ENCODE measurements at regions not wholly inside any gene's neighbourhood (a gene's known extent, or its start where the extent isn't known, plus 50 kb on each side); places are given as distances from the start of the nearest gene placed in this dataset.

GRCh38 chr15:38904298-38904697, 339.7 kb upstream of the RASGRP1 start:
- TF ChIP-seq CTCF (IDR thresholded peaks at IDR 0.05): no peak
- Mint-ChIP-seq H3K27me3 (ENCODE audit: unreplicated experiment) (no peaks in the 10 kb centered on the region), H3K4me3 (ENCODE audit: unreplicated experiment) (no peak overlapping the region), H3K9me3 (ENCODE audit: unreplicated experiment) (peaks cover 31% of the 10 kb centered on the region), H3K27ac (ENCODE audit: unreplicated experiment) (no peak overlapping the region), H3K4me1 (ENCODE audit: unreplicated experiment) (peaks cover 8% of the 10 kb centered on the region), H3K36me3 (ENCODE audit: unreplicated experiment) (peaks cover 6% of the 10 kb centered on the region)
- DNase-seq (ENCODE audit: extremely low spot score, unreplicated experiment): no peak

- TF ChIP-seq CTCF (IDR thresholded peaks at IDR 0.05): no peak
- Mint-ChIP-seq H3K27me3 (ENCODE audit: unreplicated experiment) (no peaks in the 10 kb centered on the region), H3K27ac (ENCODE audit: unreplicated experiment) (no peak overlapping the region), H3K4me3 (ENCODE audit: unreplicated experiment) (no peak overlapping the region), H3K9me3 (ENCODE audit: unreplicated experiment) (peaks cover 44% of the 10 kb centered on the region), H3K4me1 (ENCODE audit: unreplicated experiment) (peaks cover 4% of the 10 kb centered on the region), H3K36me3 (ENCODE audit: unreplicated experiment) (peaks cover 6% of the 10 kb centered on the region)
- DNase-seq (ENCODE audit: extremely low spot score, unreplicated experiment): no peak
Measured at GRCh38 chr15:38905632-38906031, 341.0 kb upstream of the RASGRP1 start.

- Mint-ChIP-seq H3K4me1 (ENCODE audit: unreplicated experiment) (no peaks in the 10 kb centered on the region), H3K36me3 (ENCODE audit: unreplicated experiment) (no peaks in the 10 kb centered on the region), H3K27ac (ENCODE audit: unreplicated experiment) (no peak overlapping the region), H3K27me3 (ENCODE audit: unreplicated experiment) (no peaks in the 10 kb centered on the region), H3K9me3 (ENCODE audit: unreplicated experiment) (no peaks in the 10 kb centered on the region), H3K4me3 (ENCODE audit: unreplicated experiment) (no peak overlapping the region)
- no peak for DNase-seq (ENCODE audit: extremely low spot score, unreplicated experiment)
- TF ChIP-seq CTCF (IDR thresholded peaks at IDR 0.05): no peak
Measured at GRCh38 chr15:38920966-38921365, 356.4 kb upstream of the RASGRP1 start.

- Mint-ChIP-seq H3K27ac (ENCODE audit: unreplicated experiment) (no peak overlapping the region), H3K36me3 (ENCODE audit: unreplicated experiment) (no peaks in the 10 kb centered on the region), H3K4me1 (ENCODE audit: unreplicated experiment) (no peaks in the 10 kb centered on the region), H3K27me3 (ENCODE audit: unreplicated experiment) (no peaks in the 10 kb centered on the region), H3K9me3 (ENCODE audit: unreplicated experiment) (no peaks in the 10 kb centered on the region), H3K4me3 (ENCODE audit: unreplicated experiment) (no peak overlapping the region)
- no peak for TF ChIP-seq CTCF (IDR thresholded peaks at IDR 0.05)
- DNase-seq (ENCODE audit: extremely low spot score, unreplicated experiment): no peak
Measured at GRCh38 chr15:38921471-38921870, 356.9 kb upstream of the RASGRP1 start.

GRCh38 chr15:38928431-38928830, 363.8 kb upstream of the RASGRP1 start:
- no peaks in the 10 kb centered on the region for H3K36me3 Mint-ChIP-seq (ENCODE audit: unreplicated experiment)
- peaks cover 22% of the 10 kb centered on the region for H3K4me1 Mint-ChIP-seq (ENCODE audit: unreplicated experiment)

More at GRCh38 chr15:38928431-38928830, 363.8 kb upstream of the RASGRP1 start:
- TF ChIP-seq CTCF (IDR thresholded peaks at IDR 0.05): no peak
- no peak for DNase-seq (ENCODE audit: extremely low spot score, unreplicated experiment)
- Mint-ChIP-seq H3K9me3 (ENCODE audit: unreplicated experiment) (no peaks in the 10 kb centered on the region), H3K4me3 (ENCODE audit: unreplicated experiment) (no peak overlapping the region), H3K27me3 (ENCODE audit: unreplicated experiment) (no peaks in the 10 kb centered on the region), H3K27ac (ENCODE audit: unreplicated experiment) (no peak overlapping the region)

Measured in osteocyte (in vitro differentiated cells).